SH-SY5Y (cell line): ENCODE measurements at regions not wholly inside any gene's neighbourhood (a gene's known extent, or its start where the extent isn't known, plus 50 kb on each side); places are given as distances from the start of the nearest gene placed in this dataset.

Experiments
- GATA2 ChIP-seq: IDR thresholded peaks from 2 replicates; pipeline ENCODE4 v1.6.1; 2011; ENCODE audit warnings: mild to moderate bottlenecking, low read depth, low read length
- GATA3 ChIP-seq: IDR thresholded peaks from 2 replicates; pipeline ENCODE4 v1.6.1; 2011; ENCODE audit warnings: low read depth, mild to moderate bottlenecking, low read length, moderate library complexity

DNA sequence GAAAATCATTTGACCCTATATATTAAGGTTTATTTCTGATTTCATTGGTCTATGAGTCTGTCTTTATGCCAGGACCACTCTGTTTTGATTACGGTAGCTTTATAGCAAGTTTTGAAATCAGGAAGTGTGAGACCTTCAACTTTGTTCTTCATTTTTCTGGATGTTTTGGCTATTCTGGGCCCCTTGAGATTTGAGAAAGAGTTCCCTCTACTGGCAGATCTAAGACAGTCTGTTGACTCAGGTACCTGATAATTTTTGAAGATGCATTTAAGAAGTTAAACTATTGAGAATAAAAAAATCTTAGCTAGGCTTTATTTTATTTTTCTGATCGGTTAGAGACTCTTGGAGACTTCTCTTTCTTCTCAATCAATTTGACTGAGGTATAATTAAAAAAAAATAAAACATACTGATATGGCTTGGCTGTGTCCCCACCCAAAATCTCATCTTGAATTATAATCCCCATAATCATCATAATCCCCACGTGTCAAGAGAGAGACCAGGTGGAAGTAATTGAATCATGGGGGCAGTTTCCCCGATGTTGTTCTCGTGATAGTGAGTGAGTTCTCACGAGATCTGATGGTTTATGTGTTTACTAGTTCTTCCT, 209.2 kb downstream of the SNX10 start:
- no peak for TF ChIP-seq GATA3
- no peak for TF ChIP-seq GATA2
